SK-N-SH (cell line): ENCODE measurements at regions not wholly inside any gene's neighbourhood (a gene's known extent, or its start where the extent isn't known, plus 50 kb on each side); places are given as distances from the start of the nearest gene placed in this dataset.

Experiments
- CTCF ChIA-PET: fragments of 300-600, 350-600 bp; formaldehyde crosslinking; extraction: SDS; loops from one replicate; lab custom pipeline; 2021; lab: Yijun Ruan, JAX
- POLR2A ChIA-PET: fragments of 350-600 bp; sonication (Branson Sonifier 250); formaldehyde crosslinking; extraction: SDS; loops from one replicate; lab custom pipeline; 2020; ENCODE audit warnings: antibody characterized with exemption, inconsistent platforms; lab: Yijun Ruan, JAX
- DNase-seq: peaks from one replicate; pipeline ENCODE4 v3.0.0; 2012
- H2AFZ ChIP-seq: fragments of 200-600 bp; sonication (generic); 2 replicates; pipeline ENCODE4 v1.8.1; 2016; ENCODE audit warnings: antibody characterized with exemption, mild to moderate bottlenecking, low read depth
- H3F3A ChIP-seq: fragments of 200-600 bp; sonication (generic); replicated peaks from 2 replicates; pipeline ENCODE3; 2016; ENCODE audit warnings: antibody characterized with exemption, mild to moderate bottlenecking; ENCODE audit not compliant: insufficient read depth
- H3K27ac ChIP-seq, 2 experiments: fragments of 200-500 bp in 1 of 2; fragments of 200-600 bp in 1 of 2; sonication (Bioruptor generic) in 1 of 2; sonication (generic), shearing (Covaris generic) in 1 of 2; 2 replicates each; pipeline versions ENCODE4 v1.5.1 to v1.6.1; 2014 to 2016; ENCODE audit warnings: low read depth in 2 of 2, inconsistent platforms in 1 of 2, low read length in 1 of 2, mild to moderate bottlenecking in 1 of 2, mixed read lengths in 1 of 2
- H3K27me3 ChIP-seq: fragments of 200-600 bp; sonication (generic), shearing (Covaris generic); 2 replicates; pipeline ENCODE4 v1.6.1; 2016; ENCODE audit warnings: mixed run types; ENCODE audit not compliant: insufficient read depth
- H3K36me3 ChIP-seq, 2 experiments: fragments of 200-500 bp in 1 of 2; fragments of 200-600 bp in 1 of 2; sonication (Bioruptor generic) in 1 of 2; sonication (generic) in 1 of 2; replicated peaks in 1 of 2; 2 replicates each; pipeline versions ENCODE3 to v1.5.1; 2014 to 2016; ENCODE audit warnings: low read length in 1 of 2, mild to moderate bottlenecking in 1 of 2; ENCODE audit not compliant: insufficient read depth in 2 of 2, control insufficient read depth in 1 of 2
- H3K4me1 ChIP-seq, 2 experiments: fragments of 200-500 bp in 1 of 2; fragments of 200-600 bp in 1 of 2; sonication (Bioruptor generic) in 1 of 2; sonication (generic), shearing (Covaris generic) in 1 of 2; 2 replicates each; pipeline versions ENCODE4 v1.5.1 to v1.6.1; 2014 to 2016; ENCODE audit warnings: low read depth in 1 of 2, low read length in 1 of 2, mixed run types in 1 of 2; ENCODE audit not compliant: insufficient read depth in 2 of 2, control insufficient read depth in 1 of 2
- H3K4me2 ChIP-seq: fragments of 200-600 bp; sonication (generic), shearing (Covaris generic); 2 replicates; pipeline ENCODE4 v1.6.1; 2017; ENCODE audit warnings: mixed run types
- H3K4me3 ChIP-seq, 2 experiments: fragments of 200-500 bp in 1 of 2; fragments of 200-600 bp in 1 of 2; sonication (Bioruptor generic) in 1 of 2; sonication (generic), shearing (Covaris generic) in 1 of 2; 2 replicates each; pipeline versions ENCODE4 v1.5.1 to v1.8.1; 2014 to 2016; ENCODE audit warnings: low read depth in 2 of 2, inconsistent platforms in 1 of 2, low read length in 1 of 2, mild to moderate bottlenecking in 1 of 2, mixed read lengths in 1 of 2, moderate library complexity in 1 of 2
- H3K79me2 ChIP-seq: fragments of 200-600 bp; sonication (generic); 2 replicates; pipeline ENCODE4 v1.8.1; 2017; ENCODE audit warnings: mild to moderate bottlenecking; ENCODE audit not compliant: insufficient read depth
- H3K9ac ChIP-seq: fragments of 200-600 bp; sonication (generic); 2 replicates; pipeline ENCODE4 v1.6.1; 2017; ENCODE audit warnings: mixed run types
- H3K9me2 ChIP-seq: fragments of 200-600 bp; sonication (generic); 2 replicates; pipeline ENCODE4 v1.6.1; 2017; ENCODE audit warnings: mixed run types
- H3K9me3 ChIP-seq: fragments of 200-600 bp; sonication (generic); 2 replicates; pipeline ENCODE4 v1.6.1; 2017; ENCODE audit warnings: mixed run types, mild to moderate bottlenecking, moderate library complexity
- H4K20me1 ChIP-seq: fragments of 200-600 bp; sonication (generic); 2 replicates; pipeline ENCODE4 v1.6.1; 2017; ENCODE audit warnings: mild to moderate bottlenecking, mixed run types; ENCODE audit not compliant: insufficient read depth
- CHD2 ChIP-seq: fragments of 150-350 bp; IDR thresholded peaks from 2 replicates; pipeline ENCODE4 v1.6.1; 2018; ENCODE audit warnings: low read length; ENCODE audit not compliant: partially characterized antibody
- CTCF ChIP-seq: fragments of 200-600 bp; sonication (generic); IDR thresholded peaks from 2 replicates; pipeline ENCODE4 v1.6.1; 2017; ENCODE audit warnings: antibody characterized with exemption, mild to moderate bottlenecking, moderate library complexity
- EP300 ChIP-seq, 2 experiments: IDR thresholded peaks; 2 replicates each; pipeline versions ENCODE4 v1.4.0 to v1.6.1; 2012; ENCODE audit warnings: borderline replicate concordance in 1 of 2, low read depth in 1 of 2, low read length in 1 of 2
- EZH2phosphoT487 ChIP-seq: fragments of 200-600 bp; sonication (generic); IDR thresholded peaks from 2 replicates; pipeline ENCODE4 v1.6.1; 2017; ENCODE audit warnings: low read depth, mixed run types, mild to moderate bottlenecking, antibody characterized with exemption, moderate library complexity, borderline replicate concordance
- GABPA ChIP-seq: IDR thresholded peaks from 2 replicates; pipeline ENCODE4 v1.4.0; 2012; ENCODE audit warnings: low read depth, mild to moderate bottlenecking
- IRF3 ChIP-seq: fragments of 150-350 bp; IDR thresholded peaks from 2 replicates; pipeline ENCODE4 v1.6.1; 2016; ENCODE audit warnings: mild to moderate bottlenecking, low read depth, low read length
- JUND ChIP-seq: IDR thresholded peaks from 2 replicates; pipeline ENCODE4 v1.4.0; 2012
- MEF2A ChIP-seq: IDR thresholded peaks from 2 replicates; pipeline ENCODE4 v1.4.0; 2012; ENCODE audit warnings: low read depth, borderline replicate concordance
- MXI1 ChIP-seq: IDR thresholded peaks from 2 replicates; pipeline ENCODE4 v1.6.1; 2012; ENCODE audit warnings: mild to moderate bottlenecking, low read depth, low read length, improper control_type of control experiment
- NRF1 ChIP-seq: IDR thresholded peaks from 2 replicates; pipeline ENCODE4 v1.6.1; 2012; ENCODE audit warnings: low read depth, mild to moderate bottlenecking, low read length
- PBX3 ChIP-seq: IDR thresholded peaks from 2 replicates; pipeline ENCODE4; 2012
- POLR2AphosphoS5 ChIP-seq: IDR thresholded peaks from 2 replicates; pipeline ENCODE4 v1.6.1; 2012; ENCODE audit warnings: low read depth, low read length
- RAD21 ChIP-seq: IDR thresholded peaks from 2 replicates; pipeline ENCODE4 v1.6.1; 2012; ENCODE audit warnings: mild to moderate bottlenecking, low read length
- RCOR1 ChIP-seq: fragments of 150-350 bp; IDR thresholded peaks from 2 replicates; pipeline ENCODE4 v1.6.1; 2017; ENCODE audit warnings: antibody characterized with exemption, low read length
- RFX5 ChIP-seq: IDR thresholded peaks from 2 replicates; pipeline ENCODE4 v1.6.1; 2012; ENCODE audit warnings: mild to moderate bottlenecking, improper control_type of control experiment, low read length
- SIN3A ChIP-seq: IDR thresholded peaks from 2 replicates; pipeline ENCODE4 v1.6.1; 2012; ENCODE audit warnings: low read depth, mild to moderate bottlenecking, low read length, moderate library complexity, borderline replicate concordance
- TAF1 ChIP-seq: IDR thresholded peaks from 2 replicates; pipeline ENCODE4 v1.6.1; 2012; ENCODE audit warnings: low read depth, mild to moderate bottlenecking, low read length, moderate library complexity, borderline replicate concordance
- ZBTB33 ChIP-seq: IDR thresholded peaks from 2 replicates; pipeline ENCODE4 v1.4.0; 2012; ENCODE audit warnings: low read depth, borderline replicate concordance

GRCh38 chr5:125257997-125258396, 511.6 kb upstream of the ZNF608 start:
- Histone ChIP-seq H3K4me1 (peaks cover 0 to 4% of the 10 kb centered on the region in 2 experiments; a peak in 2 of 4 replicates), H3K27ac (no peak overlapping the region), H3K9me3 (0 out of 2 replicates have a peak, but pooled peaks cover 10% of the 10 kb centered on the region), H3K4me2 (no peak overlapping the region), H3K9ac (no peak overlapping the region), H3K79me2 (no peaks in the 10 kb centered on the region), H3K4me3 (no peak overlapping the region), H3K27me3 (no peaks in the 10 kb centered on the region), H3K36me3 (no peaks in the 10 kb centered on the region), H3F3A (no peaks in the 10 kb centered on the region), H3K9me2 (no peaks in the 10 kb centered on the region), H2AFZ (no peak overlapping the region), H4K20me1 (no peaks in the 10 kb centered on the region)
- ChIA-PET CTCF (interaction anchor here (1.0 to 1.6 kb wide), 3 partner anchors 12 to 40 kb away, joined by 3 to 6 read pairs (median 4); no protein-coding TSS in a partner anchor), POLR2A (no interaction called here)
- DNase-seq = no peak
- no peak for TF ChIP-seq RCOR1
- no peak for TF ChIP-seq NRF1
- no peak for TF ChIP-seq ZBTB33
- TF ChIP-seq EP300 (IDR thresholded peaks at IDR 0.05; ENCODE audit: borderline replicate concordance in 1 of 2, low read depth in 1 of 2, low read length in 1 of 2) = no peak
- TF ChIP-seq CHD2 = no peak
- TF ChIP-seq SIN3A = no peak
- TF ChIP-seq EZH2phosphoT487 = no peak
- no peak for TF ChIP-seq CTCF
- TF ChIP-seq GABPA = no peak
- TF ChIP-seq MEF2A = no peak
- no peak for TF ChIP-seq RFX5
- TF ChIP-seq JUND = no peak
- TF ChIP-seq TAF1 = no peak
- TF ChIP-seq MXI1 = no peak
- no peak for TF ChIP-seq POLR2AphosphoS5
- no peak for TF ChIP-seq RAD21
- no peak for TF ChIP-seq PBX3
- no peak for TF ChIP-seq IRF3
